MM.1S (cell line): ENCODE measurements at regions not wholly inside any gene's neighbourhood (a gene's known extent, or its start where the extent isn't known, plus 50 kb on each side); places are given as distances from the start of the nearest gene placed in this dataset.

Experiments
- DNase-seq: peaks from one replicate; pipeline ENCODE4 v3.0.0-alpha.2; 2015
- H2AFZ ChIP-seq: fragments of 300-600 bp; sonication (generic); 2 replicates; pipeline ENCODE4 v1.6.0; 2016; ENCODE audit warnings: antibody characterized with exemption, low read length
- H3F3A ChIP-seq: fragments of 300-600 bp; sonication (generic); 2 replicates; pipeline ENCODE4 v1.6.1; 2016; ENCODE audit warnings: mild to moderate bottlenecking, antibody characterized with exemption, low read length, moderate library complexity, mixed read lengths; ENCODE audit not compliant: insufficient read depth
- H3K27ac ChIP-seq: fragments of 300-600 bp; sonication (generic); 2 replicates; pipeline ENCODE4 v1.5.1; 2016; ENCODE audit warnings: mild to moderate bottlenecking, low read length
- H3K27me3 ChIP-seq: fragments of 300-600 bp; sonication (generic); replicated peaks from 2 replicates; pipeline ENCODE4 v1.6.0; 2016; ENCODE audit warnings: low read length; ENCODE audit not compliant: insufficient read depth
- H3K36me3 ChIP-seq: fragments of 300-600 bp; sonication (generic); replicated peaks from 2 replicates; pipeline ENCODE4 v1.6.1; 2016; ENCODE audit warnings: mild to moderate bottlenecking, low read length, mixed read lengths; ENCODE audit not compliant: insufficient read depth
- H3K4me1 ChIP-seq: fragments of 300-600 bp; sonication (generic); 2 replicates; pipeline ENCODE4 v1.6.1; 2016; ENCODE audit warnings: low read length, mixed read lengths
- H3K4me2 ChIP-seq: fragments of 300-600 bp; sonication (generic); 2 replicates; pipeline ENCODE4 v1.6.0; 2016; ENCODE audit warnings: low read depth, low read length
- H3K4me3 ChIP-seq: fragments of 300-600 bp; sonication (generic); 2 replicates; pipeline ENCODE4 v1.5.1; 2016; ENCODE audit warnings: low read length, mixed read lengths
- H3K79me2 ChIP-seq: fragments of 300-600 bp; sonication (generic); 2 replicates; pipeline ENCODE4 v1.6.1; 2016; ENCODE audit warnings: mixed run types, low read length, mixed read lengths
- H3K9ac ChIP-seq: fragments of 300-600 bp; sonication (generic); 2 replicates; pipeline ENCODE4 v1.6.1; 2016; ENCODE audit warnings: low read length, mixed read lengths
- H3K9me2 ChIP-seq: fragments of 300-600 bp; sonication (generic); replicated peaks from 2 replicates; pipeline ENCODE4 v1.6.1; 2016; ENCODE audit warnings: mild to moderate bottlenecking, low read length, mixed read lengths; ENCODE audit not compliant: insufficient read depth
- H3K9me3 ChIP-seq: fragments of 300-600 bp; sonication (generic); replicated peaks from 2 replicates; pipeline ENCODE4 v1.6.1; 2016; ENCODE audit warnings: mild to moderate bottlenecking, low read length, mixed read lengths; ENCODE audit not compliant: insufficient read depth
- H4K20me1 ChIP-seq: fragments of 300-600 bp; sonication (generic); 2 replicates; pipeline ENCODE4 v1.6.1; 2016; ENCODE audit warnings: mild to moderate bottlenecking, low read length, moderate library complexity, mixed read lengths; ENCODE audit not compliant: insufficient read depth
- CTCF ChIP-seq: fragments of 300-600 bp; sonication (generic); IDR thresholded peaks from 2 replicates; pipeline ENCODE4 v1.5.1; 2016; ENCODE audit warnings: antibody characterized with exemption, low read length, mixed read lengths
- EZH2 ChIP-seq: fragments of 300-600 bp; sonication (generic); optimal IDR thresholded peaks from 2 replicates; pipeline ENCODE3; 2017; ENCODE audit warnings: low read depth, mild to moderate bottlenecking, antibody characterized with exemption, low read length, mixed read lengths
- EZH2phosphoT487 ChIP-seq: fragments of 300-600 bp; sonication (generic); IDR thresholded peaks from 2 replicates; pipeline ENCODE4 v1.6.1; 2018; ENCODE audit warnings: antibody characterized with exemption, low read length

GRCh38 chr14:21941885-21942284 lies 268.3 kb upstream of the OR4E1 start:
- no peaks in the 10 kb centered on the region for H3K27me3 ChIP-seq
- TF ChIP-seq EZH2 (no peak), EZH2phosphoT487 (no peak), CTCF (no peak)
- no peaks in the 10 kb centered on the region for H3F3A ChIP-seq
- H3K4me2 ChIP-seq: no peak overlapping the region
- H3K4me3 ChIP-seq: no peak overlapping the region
- no peaks in the 10 kb centered on the region for H3K9me3 ChIP-seq
- no peaks in the 10 kb centered on the region for H3K36me3 ChIP-seq
- H3K4me1 ChIP-seq: no peaks in the 10 kb centered on the region
- H4K20me1 ChIP-seq: no peaks in the 10 kb centered on the region
- no peak overlapping the region for H2AFZ ChIP-seq
- no peak overlapping the region for H3K27ac ChIP-seq
- H3K9ac ChIP-seq: no peak overlapping the region
- no peaks in the 10 kb centered on the region for H3K9me2 ChIP-seq
- H3K79me2 ChIP-seq: no peaks in the 10 kb centered on the region
- no peak for DNase-seq

GRCh38 chr14:21940887-21941856 lies 267.6 kb upstream of the OR4E1 start:
- H3K79me2 ChIP-seq: no peaks in the 10 kb centered on the region
- TF ChIP-seq EZH2phosphoT487 (no peak), CTCF (peak; percentile 45), EZH2 (no peak)
- no peak overlapping the region for H3K9ac ChIP-seq
- no peaks in the 10 kb centered on the region for H3K9me3 ChIP-seq
- no peaks in the 10 kb centered on the region for H3K9me2 ChIP-seq
- H3K4me1 ChIP-seq: no peaks in the 10 kb centered on the region
- H3K27ac ChIP-seq: no peak overlapping the region
- no peaks in the 10 kb centered on the region for H3K27me3 ChIP-seq
- H3K36me3 ChIP-seq: no peaks in the 10 kb centered on the region
- H3K4me2 ChIP-seq: no peak overlapping the region
- H2AFZ ChIP-seq: no peak overlapping the region
- H3F3A ChIP-seq: no peaks in the 10 kb centered on the region
- no peak overlapping the region for H3K4me3 ChIP-seq
- no peaks in the 10 kb centered on the region for H4K20me1 ChIP-seq
- DNase-seq: no peak

GRCh38 chr14:21939836-21940235 lies 266.2 kb upstream of the OR4E1 start:
- Histone ChIP-seq H3K9me2 (no peaks in the 10 kb centered on the region), H4K20me1 (no peaks in the 10 kb centered on the region), H3K27ac (no peak overlapping the region), H3F3A (no peaks in the 10 kb centered on the region), H3K9ac (no peak overlapping the region), H3K9me3 (no peaks in the 10 kb centered on the region), H3K79me2 (no peaks in the 10 kb centered on the region), H2AFZ (no peak overlapping the region), H3K27me3 (no peaks in the 10 kb centered on the region), H3K36me3 (no peaks in the 10 kb centered on the region), H3K4me3 (no peak overlapping the region), H3K4me1 (no peaks in the 10 kb centered on the region), H3K4me2 (no peak overlapping the region)
- TF ChIP-seq EZH2phosphoT487 (no peak), CTCF (no peak), EZH2 (no peak)
- no peak for DNase-seq
